GM19463 (cell line): ENCODE measurements at regions not wholly inside any gene's neighbourhood (a gene's known extent, or its start where the extent isn't known, plus 50 kb on each side); places are given as distances from the start of the nearest gene placed in this dataset.

Source experiments
- ATAC-seq: cut with Tn5 transposase; IDR thresholded peaks from one replicate; pipeline ENCODE4 v1.9.1; 2021; ENCODE audit warnings: mild to moderate bottlenecking, moderate library complexity; ENCODE audit not compliant: unreplicated experiment

GRCh38 chr20:50387218-50387995 is 122.8 kb upstream of the PTPN1 start:
- ATAC-seq, result no peak

GRCh38 chr20:50387996-50388332 is 122.2 kb upstream of the PTPN1 start:
- ATAC-seq, result no peak

- ATAC-seq, result no peak
These were observed 121.3 kb upstream of the PTPN1 start for GRCh38 chr20:50388733-50389437.

- ATAC-seq, result no peak
These were observed 120.8 kb upstream of the PTPN1 start for GRCh38 chr20:50389438-50389807.

GRCh38 chr20:50389808-50390684 is 120.1 kb upstream of the PTPN1 start:
- no peak for ATAC-seq

GRCh38 chr20:50390685-50391443 is 119.3 kb upstream of the PTPN1 start:
- no peak for ATAC-seq

- no peak for ATAC-seq
These were observed 118.6 kb upstream of the PTPN1 start for GRCh38 chr20:50391444-50392137.

- no peak for ATAC-seq
These were observed 117.9 kb upstream of the PTPN1 start for GRCh38 chr20:50392138-50392866.

GRCh38 chr20:50393242-50393641 is 116.9 kb upstream of the PTPN1 start:
- no peak for ATAC-seq

GRCh38 chr20:50393990-50394561 is 116.1 kb upstream of the PTPN1 start:
- no peak for ATAC-seq

GRCh38 chr20:50394569-50394968 is 115.6 kb upstream of the PTPN1 start:
- no peak for ATAC-seq

- no peak for ATAC-seq
These were observed 114.9 kb upstream of the PTPN1 start for GRCh38 chr20:50395251-50395729.

GRCh38 chr20:50395914-50396488 is 114.2 kb upstream of the PTPN1 start:
- ATAC-seq, result no peak

GRCh38 chr20:50396623-50397022 is 113.6 kb upstream of the PTPN1 start:
- ATAC-seq, result no peak

- no peak for ATAC-seq
These were observed 113.1 kb upstream of the PTPN1 start for GRCh38 chr20:50397058-50397457.

- no peak for ATAC-seq
These were observed 112.1 kb upstream of the PTPN1 start for GRCh38 chr20:50398064-50398463.

GRCh38 chr20:50398471-50398820 is 111.7 kb upstream of the PTPN1 start:
- no peak for ATAC-seq

GRCh38 chr20:50398821-50399554 is 111.2 kb upstream of the PTPN1 start:
- no peak for ATAC-seq
